HCT116 (cell line): ENCODE measurements at regions not wholly inside any gene's neighbourhood (a gene's known extent, or its start where the extent isn't known, plus 50 kb on each side); places are given as distances from the start of the nearest gene placed in this dataset.
"Not testable (repeated sequence)": the region's sequence is repeated elsewhere in the genome, so short reads cannot be mapped to it uniquely, and the experiment has no call there.

ENCODE experiments used
- ATAC-seq: fragments of 200-7000 bp; cut with Tn5 transposase; 2 replicates; pipeline ENCODE4 v1.9.1; 2020; ENCODE audit warnings: mild to moderate bottlenecking, moderate library complexity
- BruUV-seq: library from RNA; stranded (reverse); fragments of 400-500 nt; replicated peaks from 2 replicates; lab custom pipeline; 2021; lab: Mats Ljungman, UMichigan
- CTCF ChIA-PET: fragments of 300-600 bp; sonication (Branson Sonifier 250); formaldehyde crosslinking; loops from one replicate; lab custom pipeline; 2021; ENCODE audit warnings: antibody characterized with exemption; lab: Charles Lee
- POLR2A ChIA-PET: fragments of 300-600, 350-600 bp; sonication (Branson Sonifier 250); formaldehyde crosslinking; loops from one replicate; lab custom pipeline; 2021; ENCODE audit warnings: antibody characterized with exemption; lab: Charles Lee
- RAD21 ChIA-PET, 2 experiments: fragments of 300-600 bp; sonication (Branson Sonifier 250); formaldehyde crosslinking; loops; one replicate each; lab custom pipeline; 2023; ENCODE audit warnings: low total read pairs in 2 of 2; ENCODE audit not compliant: uncharacterized antibody in 2 of 2, unreplicated experiment in 2 of 2, low non-redundant PET in 1 of 2; lab: Charles Lee
- DNase-seq: peaks from one replicate; pipeline ENCODE4 v3.0.0-alpha.2; 2010; ENCODE audit warnings: low read depth, low spot score
- H2AFZ ChIP-seq: fragments of 200-600 bp; shearing (Covaris generic), sonication (generic); 2 replicates; pipeline ENCODE4 v1.6.1; 2017; ENCODE audit warnings: low read depth, mixed run types, mixed read lengths, antibody characterized with exemption, low read length; ENCODE audit not compliant: poor library complexity, severe bottlenecking
- H3K27ac ChIP-seq: 2 replicates; pipeline ENCODE4 v1.5.1; 2012; ENCODE audit warnings: low read depth, low read length
- H3K27me3 ChIP-seq: fragments of 200-600 bp; sonication (generic); 2 replicates; pipeline ENCODE4 v1.6.1; 2016; ENCODE audit warnings: mixed run types, low read length, mixed read lengths; ENCODE audit not compliant: insufficient read depth
- H3K36me3 ChIP-seq, 2 experiments: fragments of 200-500 bp in 1 of 2; fragments of 200-600 bp in 1 of 2; sonication (Bioruptor generic) in 1 of 2; sonication (generic) in 1 of 2; 2 replicates each; pipeline versions ENCODE4 v1.5.1 to v1.6.1; 2014 to 2016; ENCODE audit warnings: low read length in 2 of 2, inconsistent platforms in 1 of 2, mixed read lengths in 1 of 2, mixed run types in 1 of 2; ENCODE audit not compliant: insufficient read depth in 2 of 2, control insufficient read depth in 1 of 2
- H3K4me1 ChIP-seq, 2 experiments: fragments of 200-600 bp in 1 of 2; sonication (generic) in 1 of 2; 2 replicates each; pipeline versions ENCODE4 v1.5.1 to v1.6.1; 2012 to 2017; ENCODE audit warnings: low read length in 2 of 2, inconsistent platforms in 1 of 2, mild to moderate bottlenecking in 1 of 2, mixed read lengths in 1 of 2, mixed run types in 1 of 2, moderate library complexity in 1 of 2; ENCODE audit not compliant: insufficient read depth in 2 of 2, control insufficient read depth in 1 of 2
- H3K4me2 ChIP-seq: fragments of 200-600 bp; sonication (generic); 2 replicates; pipeline ENCODE4 v1.6.1; 2017; ENCODE audit warnings: mixed run types, low read length, mixed read lengths
- H3K4me3 ChIP-seq, 2 experiments: fragments of 200-600 bp in 1 of 2; sonication (generic) in 1 of 2; replicated peaks in 1 of 2; 2 replicates each; pipeline ENCODE4 v1.5.1; 2011 to 2016; ENCODE audit warnings: low read length in 2 of 2, control low read depth in 1 of 2, low read depth in 1 of 2, mild to moderate bottlenecking in 1 of 2, mixed read lengths in 1 of 2, mixed run types in 1 of 2
- H3K79me2 ChIP-seq: fragments of 200-600 bp; sonication (generic); 2 replicates; pipeline ENCODE4 v1.6.1; 2017; ENCODE audit warnings: mild to moderate bottlenecking, mixed run types, low read length, moderate library complexity, mixed read lengths; ENCODE audit not compliant: insufficient read depth
- H3K9ac ChIP-seq: fragments of 200-600 bp; sonication (generic); 2 replicates; pipeline ENCODE4 v1.6.1; 2016; ENCODE audit warnings: low read length, mixed read lengths
- H3K9me2 ChIP-seq: fragments of 200-600 bp; sonication (generic), shearing (Covaris generic); 2 replicates; pipeline ENCODE4 v1.6.1; 2017; ENCODE audit warnings: mixed run types, mild to moderate bottlenecking, moderate library complexity; ENCODE audit not compliant: insufficient read depth
- H3K9me3 ChIP-seq, 2 experiments: fragments of 200-500 bp in 1 of 2; fragments of 200-600 bp in 1 of 2; sonication (Bioruptor generic) in 1 of 2; sonication (generic) in 1 of 2; 2 replicates each; pipeline ENCODE4 v1.6.1; 2014 to 2017; ENCODE audit warnings: low read length in 2 of 2, mixed read lengths in 2 of 2, inconsistent platforms in 1 of 2, low read depth in 1 of 2, mild to moderate bottlenecking in 1 of 2, mixed run types in 1 of 2, moderate library complexity in 1 of 2; ENCODE audit not compliant: control insufficient read depth in 1 of 2, insufficient read depth in 1 of 2
- H4K20me1 ChIP-seq: fragments of 200-600 bp; sonication (generic), shearing (Covaris generic); 2 replicates; pipeline ENCODE4 v1.6.1; 2017; ENCODE audit warnings: mixed run types, mild to moderate bottlenecking, moderate library complexity; ENCODE audit not compliant: insufficient read depth
- ATF3 ChIP-seq: IDR thresholded peaks from 2 replicates; pipeline ENCODE4 v1.6.1; 2012
- CEBPB ChIP-seq: IDR thresholded peaks from 2 replicates; pipeline ENCODE4 v1.6.1; 2012; ENCODE audit warnings: low read depth
- EGR1 ChIP-seq: IDR thresholded peaks from 2 replicates; pipeline ENCODE4 v1.6.1; 2012; ENCODE audit warnings: low read depth
- EZH2 ChIP-seq: fragments of 200-600 bp; sonication (generic); IDR thresholded peaks from 2 replicates; pipeline ENCODE4 v1.6.1; 2017; ENCODE audit warnings: antibody characterized with exemption, mixed run types
- EZH2phosphoT487 ChIP-seq: fragments of 200-600 bp; IDR thresholded peaks from 2 replicates; pipeline ENCODE4 v1.6.1; 2018; ENCODE audit warnings: antibody characterized with exemption, borderline replicate concordance
- JUND ChIP-seq: IDR thresholded peaks from 2 replicates; pipeline ENCODE4 v1.6.1; 2012
- POLR2A ChIP-seq: IDR thresholded peaks from 2 replicates; pipeline ENCODE4 v1.7.0; 2011; ENCODE audit warnings: borderline replicate concordance; ENCODE audit not compliant: insufficient read depth, insufficient read length; ENCODE audit errors: extremely low read depth
- POLR2AphosphoS5 ChIP-seq: IDR thresholded peaks from 2 replicates; pipeline ENCODE4 v1.6.1; 2011; ENCODE audit warnings: mild to moderate bottlenecking, low read depth, low read length, moderate library complexity
- RAD21 ChIP-seq: IDR thresholded peaks from 2 replicates; pipeline ENCODE4 v1.6.1; 2012; ENCODE audit warnings: low read depth, mild to moderate bottlenecking
- SIN3A ChIP-seq: IDR thresholded peaks from 2 replicates; pipeline ENCODE4 v1.6.1; 2012; ENCODE audit warnings: low read depth
- SP1 ChIP-seq: IDR thresholded peaks from 2 replicates; pipeline ENCODE4 v1.6.1; 2012; ENCODE audit warnings: low read depth
- SRF ChIP-seq: IDR thresholded peaks from 2 replicates; pipeline ENCODE4 v1.6.1; 2012; ENCODE audit warnings: low read depth
- TCF7L2 ChIP-seq: IDR thresholded peaks from 2 replicates; pipeline ENCODE4 v1.7.0; 2011; ENCODE audit warnings: borderline replicate concordance, inconsistent platforms; ENCODE audit not compliant: insufficient read depth, insufficient read length; ENCODE audit errors: extremely low read depth
- YY1 ChIP-seq: IDR thresholded peaks from 2 replicates; pipeline ENCODE4 v1.6.1; 2011; ENCODE audit warnings: low read length, low read depth, moderate library complexity, mild to moderate bottlenecking; ENCODE audit not compliant: insufficient replicate concordance; ENCODE audit errors: extremely low read depth
- ZBTB33 ChIP-seq: IDR thresholded peaks from 2 replicates; pipeline ENCODE4 v1.6.1; 2011; ENCODE audit warnings: mild to moderate bottlenecking, low read length, moderate library complexity; ENCODE audit not compliant: insufficient replicate concordance; ENCODE audit errors: extremely low read depth
- ZFX ChIP-seq: fragments of 450-650 bp; IDR thresholded peaks from 2 replicates; pipeline ENCODE4 v1.6.1; 2017
- ZNF274 ChIP-seq: fragments of 200-500 bp; sonication (Bioruptor generic); IDR thresholded peaks from 2 replicates; pipeline ENCODE4 v1.6.1; 2014; ENCODE audit warnings: mild to moderate bottlenecking, low read depth, low read length, inconsistent platforms
- intact Hi-C: fragments of 100-400 bp; cut with micrococcal nuclease; formaldehyde crosslinking; loops from 2 replicates; pipeline ENCODE4 v1.10.0; 2022
- TF ChIP-seq, protein P1 (sequence below): IDR thresholded peaks from 2 replicates; pipeline ENCODE4 v1.6.1; 2012; ENCODE audit warnings: low read depth

DNA sequence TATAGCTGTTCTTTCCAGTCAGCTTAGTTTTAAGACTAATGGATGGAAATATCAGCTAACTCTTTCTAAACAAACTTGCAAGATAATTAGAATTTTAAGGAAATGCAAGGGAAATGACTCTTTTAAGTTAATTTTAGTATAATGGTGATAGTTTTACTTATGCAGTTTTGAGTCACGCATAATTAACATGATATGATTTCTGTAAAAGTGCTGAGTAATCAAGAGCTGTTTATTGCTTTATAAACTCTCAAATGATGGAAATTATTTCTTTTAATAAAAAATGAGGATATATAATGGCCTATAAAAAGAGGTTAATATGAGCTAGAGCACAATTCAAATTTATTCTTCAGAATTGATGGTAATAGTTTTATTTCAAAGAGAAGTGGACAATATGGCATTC, 385.9 kb downstream of the GLUD2 start:
- Histone ChIP-seq H3K9me3 (no peaks in the 10 kb centered on the region), H3K27ac (no peak overlapping the region), H3K27me3 (no peaks in the 10 kb centered on the region)
- RAD21 ChIA-PET, result no interaction called here
- POLR2A ChIA-PET, result no interaction called here
- ATAC-seq, result no peak
- TF ChIP-seq SRF (no peak), EZH2 (no peak), TCF7L2 (no peak), SIN3A (no peak), SP1 (no peak), POLR2A (no peak), ZBTB33 (no peak), RAD21 (no peak), EZH2phosphoT487 (no peak), YY1 (no peak), POLR2AphosphoS5 (no peak), ZFX (no peak), ATF3 (no peak), ZNF274 (no peak), CEBPB (no peak), EGR1 (no peak), JUND (no peak)
- TF ChIP-seq, protein P1, sequence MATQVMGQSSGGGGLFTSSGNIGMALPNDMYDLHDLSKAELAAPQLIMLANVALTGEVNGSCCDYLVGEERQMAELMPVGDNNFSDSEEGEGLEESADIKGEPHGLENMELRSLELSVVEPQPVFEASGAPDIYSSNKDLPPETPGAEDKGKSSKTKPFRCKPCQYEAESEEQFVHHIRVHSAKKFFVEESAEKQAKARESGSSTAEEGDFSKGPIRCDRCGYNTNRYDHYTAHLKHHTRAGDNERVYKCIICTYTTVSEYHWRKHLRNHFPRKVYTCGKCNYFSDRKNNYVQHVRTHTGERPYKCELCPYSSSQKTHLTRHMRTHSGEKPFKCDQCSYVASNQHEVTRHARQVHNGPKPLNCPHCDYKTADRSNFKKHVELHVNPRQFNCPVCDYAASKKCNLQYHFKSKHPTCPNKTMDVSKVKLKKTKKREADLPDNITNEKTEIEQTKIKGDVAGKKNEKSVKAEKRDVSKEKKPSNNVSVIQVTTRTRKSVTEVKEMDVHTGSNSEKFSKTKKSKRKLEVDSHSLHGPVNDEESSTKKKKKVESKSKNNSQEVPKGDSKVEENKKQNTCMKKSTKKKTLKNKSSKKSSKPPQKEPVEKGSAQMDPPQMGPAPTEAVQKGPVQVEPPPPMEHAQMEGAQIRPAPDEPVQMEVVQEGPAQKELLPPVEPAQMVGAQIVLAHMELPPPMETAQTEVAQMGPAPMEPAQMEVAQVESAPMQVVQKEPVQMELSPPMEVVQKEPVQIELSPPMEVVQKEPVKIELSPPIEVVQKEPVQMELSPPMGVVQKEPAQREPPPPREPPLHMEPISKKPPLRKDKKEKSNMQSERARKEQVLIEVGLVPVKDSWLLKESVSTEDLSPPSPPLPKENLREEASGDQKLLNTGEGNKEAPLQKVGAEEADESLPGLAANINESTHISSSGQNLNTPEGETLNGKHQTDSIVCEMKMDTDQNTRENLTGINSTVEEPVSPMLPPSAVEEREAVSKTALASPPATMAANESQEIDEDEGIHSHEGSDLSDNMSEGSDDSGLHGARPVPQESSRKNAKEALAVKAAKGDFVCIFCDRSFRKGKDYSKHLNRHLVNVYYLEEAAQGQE, result no peak
- TF ChIP-seq, all 23 proteins: peak for 0
- H3K36me3 ChIP-seq, result no peaks in the 10 kb centered on the region
- CTCF ChIA-PET, result no interaction called here
- no peaks in the 10 kb centered on the region for H3K9me2 ChIP-seq
- no peak overlapping the region for H2AFZ ChIP-seq
- no TSS peak for BruUV-seq
- intact Hi-C loops, result no loop called here
- DNase-seq, result no peak
- H3K9ac ChIP-seq, result no peak overlapping the region
- no peak overlapping the region for H3K4me3 ChIP-seq
- H4K20me1 ChIP-seq, result no peaks in the 10 kb centered on the region
- H3K4me2 ChIP-seq, result no peak overlapping the region
- H3K79me2 ChIP-seq, result no peaks in the 10 kb centered on the region
- H3K4me1 ChIP-seq, result no peaks in the 10 kb centered on the region

- H3K79me2 ChIP-seq, BruUV-seq, RAD21 ChIA-PET, H3K4me1 ChIP-seq, H3K36me3 ChIP-seq, H4K20me1 ChIP-seq, H3K27ac ChIP-seq, ATAC-seq, H3K9ac ChIP-seq, H3K9me3 ChIP-seq, H3K9me2 ChIP-seq, DNase-seq, H3K27me3 ChIP-seq, POLR2A ChIA-PET, H3K4me3 ChIP-seq, CTCF ChIA-PET, H3K4me2 ChIP-seq, H2AFZ ChIP-seq, intact Hi-C loops: not testable (repeated sequence)
Measured at GRCh38 chrX:121437666-121438065, 390.3 kb downstream of the GLUD2 start.
